ENCODE measurements at regions not wholly inside any gene's neighbourhood (a gene's known extent, or its start where the extent isn't known, plus 50 kb on each side); places are given as distances from the start of the nearest gene placed in this dataset.

DNA sequence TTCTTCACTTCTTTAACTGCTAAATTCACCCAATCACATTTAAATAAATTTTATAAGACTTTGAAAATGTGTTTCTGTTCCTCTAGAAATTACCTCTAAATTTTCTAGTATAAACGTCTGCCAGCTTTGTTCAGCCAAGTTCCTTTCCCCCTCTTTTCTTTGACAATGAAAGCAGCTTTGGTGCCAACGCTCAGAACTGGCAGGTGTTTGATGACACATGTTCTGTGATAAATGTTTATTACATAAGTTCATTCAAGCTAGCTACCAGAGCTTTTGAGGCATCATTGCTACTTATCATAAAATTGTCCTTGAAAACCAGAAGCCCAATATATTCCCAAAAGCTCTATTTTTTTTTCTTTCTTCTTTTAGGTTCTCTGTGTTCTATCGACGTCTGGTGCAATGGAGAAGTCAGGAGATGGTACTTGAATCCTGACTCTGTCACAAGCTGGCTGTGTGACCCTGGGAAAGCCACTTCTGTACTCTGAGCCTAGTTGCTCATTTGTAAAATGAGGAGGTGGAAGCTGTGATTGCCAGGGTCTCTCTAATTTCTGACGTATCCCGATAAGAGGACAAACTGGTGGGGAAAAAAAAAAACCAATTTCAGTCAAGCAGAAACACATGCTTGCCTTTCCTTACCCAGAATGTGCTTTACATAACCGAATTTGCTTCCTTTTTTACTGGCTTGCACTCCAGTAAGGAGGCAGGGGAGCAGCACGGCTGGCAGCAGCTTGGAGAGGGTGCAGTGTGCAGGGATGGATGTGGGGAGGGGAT, 187.1 kb upstream of the LPP start:
- Histone ChIP-seq H3K27ac (peak overlapping the region in 6 of 10 donors; percentile 32 to 89 (median 74)), H3K4me1 (peaks cover 0 to 66% (median 21%) of the 10 kb centered on the region in 9 donors), H3K4me3 (no peak overlapping the region), H3K36me3 (no peaks in the 10 kb centered on the region), H3K9me3 (no peaks in the 10 kb centered on the region), H3K27me3 (no peaks in the 10 kb centered on the region)
- DNase-seq = no peak
- WGBS, 2 donors = 50% methylated on average over 8 of the region's 8 CpGs
- intact Hi-C loops (cut with DNase I) = loop anchor here in 2 of 10 donors (5.0 to 10.0 kb wide), 2 partner anchors 215 to 298 kb away; no protein-coding TSS in a partner anchor
- TF ChIP-seq, protein P1, sequence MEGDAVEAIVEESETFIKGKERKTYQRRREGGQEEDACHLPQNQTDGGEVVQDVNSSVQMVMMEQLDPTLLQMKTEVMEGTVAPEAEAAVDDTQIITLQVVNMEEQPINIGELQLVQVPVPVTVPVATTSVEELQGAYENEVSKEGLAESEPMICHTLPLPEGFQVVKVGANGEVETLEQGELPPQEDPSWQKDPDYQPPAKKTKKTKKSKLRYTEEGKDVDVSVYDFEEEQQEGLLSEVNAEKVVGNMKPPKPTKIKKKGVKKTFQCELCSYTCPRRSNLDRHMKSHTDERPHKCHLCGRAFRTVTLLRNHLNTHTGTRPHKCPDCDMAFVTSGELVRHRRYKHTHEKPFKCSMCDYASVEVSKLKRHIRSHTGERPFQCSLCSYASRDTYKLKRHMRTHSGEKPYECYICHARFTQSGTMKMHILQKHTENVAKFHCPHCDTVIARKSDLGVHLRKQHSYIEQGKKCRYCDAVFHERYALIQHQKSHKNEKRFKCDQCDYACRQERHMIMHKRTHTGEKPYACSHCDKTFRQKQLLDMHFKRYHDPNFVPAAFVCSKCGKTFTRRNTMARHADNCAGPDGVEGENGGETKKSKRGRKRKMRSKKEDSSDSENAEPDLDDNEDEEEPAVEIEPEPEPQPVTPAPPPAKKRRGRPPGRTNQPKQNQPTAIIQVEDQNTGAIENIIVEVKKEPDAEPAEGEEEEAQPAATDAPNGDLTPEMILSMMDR (IDR thresholded peaks at IDR 0.05) = no peak
- peak in 1 of 8 donors; percentile 31 for ATAC-seq

DNA sequence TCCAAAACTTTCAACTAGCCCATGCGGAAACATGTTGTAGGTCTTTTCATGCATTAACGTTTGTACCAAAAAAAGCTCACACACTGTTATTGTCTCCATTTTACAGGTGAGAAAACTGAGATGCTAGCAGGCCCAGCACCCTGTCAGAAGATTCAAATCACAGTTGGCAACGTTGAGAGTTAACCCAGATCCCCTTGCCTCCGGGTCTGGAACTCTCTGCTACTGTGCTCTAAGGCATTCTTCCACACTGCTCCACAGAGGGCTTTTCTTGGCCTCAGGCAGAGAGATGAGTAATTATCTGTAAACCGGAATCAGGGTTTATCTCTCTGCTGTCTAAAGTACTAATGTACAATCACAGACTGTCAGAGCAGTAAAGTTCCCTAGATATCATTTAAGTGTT, 186.0 kb upstream of the LPP start:
- WGBS, 2 donors = 47 to 54% methylated on average over 5 of the region's 5 CpGs
- peak overlapping the region in 2 of 10 donors; percentile 6 to 71 for H3K27ac ChIP-seq
- peaks cover 0 to 57% (median 13%) of the 10 kb centered on the region in 9 donors for H3K4me1 ChIP-seq
- DNase-seq = no peak
- H3K4me3 ChIP-seq = no peak overlapping the region
- TF ChIP-seq, protein P1 (IDR thresholded peaks at IDR 0.05) = no peak
- ATAC-seq = no peak
- intact Hi-C loops (cut with DNase I) = loop anchor here in 2 of 10 donors (5.0 to 10.0 kb wide), 2 partner anchors 216 to 297 kb away; no protein-coding TSS in a partner anchor
- H3K27me3 ChIP-seq = no peaks in the 10 kb centered on the region
- H3K9me3 ChIP-seq = no peaks in the 10 kb centered on the region
- H3K36me3 ChIP-seq = no peaks in the 10 kb centered on the region

DNA sequence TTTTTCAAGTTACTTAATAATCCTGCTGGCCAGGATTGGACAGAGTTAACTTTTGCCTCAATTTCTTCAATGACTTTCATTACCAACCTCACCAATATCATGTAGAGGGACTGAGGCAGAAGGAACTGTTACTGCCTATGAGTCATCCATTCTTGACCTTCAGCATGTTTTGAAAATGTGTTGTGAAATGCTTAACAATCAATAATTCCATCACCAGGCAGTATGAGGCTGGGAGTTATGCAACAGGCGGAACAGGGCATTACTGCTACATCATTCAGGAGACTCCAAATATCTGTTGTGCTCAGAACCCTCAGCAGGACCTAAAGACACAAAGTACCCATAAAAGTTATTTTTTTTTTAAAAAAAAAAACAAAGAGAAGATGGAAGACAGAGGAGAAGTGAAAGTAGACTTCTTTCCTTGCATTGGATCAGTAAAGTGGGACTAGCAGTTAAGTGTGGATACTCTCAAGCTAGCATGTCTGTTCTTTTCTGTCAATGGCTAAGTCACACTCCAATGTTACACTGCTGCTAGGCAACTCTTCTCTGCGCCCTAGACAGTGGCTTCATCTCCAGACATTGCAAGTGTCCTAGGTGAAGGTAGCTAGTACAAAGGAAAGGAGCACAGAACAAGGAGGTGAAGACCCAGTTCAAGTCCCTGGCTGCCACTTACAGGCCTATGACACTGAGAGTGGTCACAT, 184.9 kb upstream of the LPP start:
- H3K9me3 ChIP-seq = no peaks in the 10 kb centered on the region
- 88 to 89% methylated on average over 2 of the region's 2 CpGs for WGBS, 2 donors
- no peak overlapping the region for H3K4me3 ChIP-seq
- TF ChIP-seq, protein P1 (IDR thresholded peaks at IDR 0.05) = no peak
- H3K27me3 ChIP-seq = no peaks in the 10 kb centered on the region
- H3K27ac ChIP-seq = peak overlapping the region in 2 of 10 donors; percentile 6 to 71
- no peak for DNase-seq
- no peaks in the 10 kb centered on the region for H3K36me3 ChIP-seq
- ATAC-seq = peak in 2 of 8 donors; percentile 5 to 63
- intact Hi-C loops (cut with DNase I) = loop anchor here in 2 of 10 donors (5.0 to 10.0 kb wide), 2 partner anchors 217 to 296 kb away; no protein-coding TSS in a partner anchor
- peaks cover 0 to 49% (median 9%) of the 10 kb centered on the region in 9 donors for H3K4me1 ChIP-seq

DNA sequence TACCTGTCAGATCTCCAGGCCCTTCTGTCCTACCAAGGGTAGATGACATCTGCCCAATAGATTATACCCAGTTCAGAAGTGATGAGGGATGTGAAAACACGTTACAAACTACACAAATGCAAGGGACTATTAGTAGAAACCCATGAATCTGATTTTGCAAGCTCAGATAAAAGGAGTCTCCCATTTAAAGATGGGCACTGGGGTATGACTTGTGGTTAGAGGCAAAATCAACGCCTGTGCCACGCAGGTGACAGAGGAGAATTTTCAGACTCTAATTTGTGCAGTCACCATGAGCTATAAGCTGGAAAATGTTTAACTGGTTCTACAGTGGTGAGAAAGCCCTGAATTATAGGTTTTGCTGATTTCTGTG, 184.4 kb upstream of the LPP start:
- Histone ChIP-seq H3K27ac (peak overlapping the region in 1 of 10 donors; percentile 71), H3K36me3 (no peaks in the 10 kb centered on the region), H3K4me1 (peaks cover 0 to 49% (median 9%) of the 10 kb centered on the region in 9 donors), H3K9me3 (no peaks in the 10 kb centered on the region), H3K27me3 (no peaks in the 10 kb centered on the region), H3K4me3 (no peak overlapping the region)
- DNase-seq (no peak), ATAC-seq (no peak)
- TF ChIP-seq, protein P1 (IDR thresholded peaks at IDR 0.05) = no peak
- 87 to 94% methylated on average over 3 of the region's 3 CpGs for WGBS, 2 donors
- intact Hi-C loops (cut with DNase I) = loop anchor here in 2 of 10 donors (5.0 to 10.0 kb wide), 2 partner anchors 217 to 295 kb away; no protein-coding TSS in a partner anchor
